ENCODE measurements at regions not wholly inside any gene's neighbourhood (a gene's known extent, or its start where the extent isn't known, plus 50 kb on each side); places are given as distances from the start of the nearest gene placed in this dataset.

GRCh38 chr10:61173450-61173849 is 229.5 kb upstream of the RHOBTB1 start:
- Histone ChIP-seq H3K36me3 (no peaks in the 10 kb centered on the region), H3K27ac (replicated peaks in 1 of 4) (no peak overlapping the region), H3K27me3 (no peaks in the 10 kb centered on the region), H3K9me3 (no peaks in the 10 kb centered on the region), H3K4me1 (peaks cover 15 to 38% (median 23%) of the 10 kb centered on the region in 4 donors), H3K4me3 (no peak overlapping the region)
- intact Hi-C loops (cut with DNase I), result no loop called here
- 82% methylated on average over 5 of the region's 5 CpGs for WGBS
- TF ChIP-seq EP300 (IDR thresholded peaks at IDR 0.05) (no peak), POLR2A (IDR thresholded peaks at IDR 0.05; ENCODE audit: low read depth) (no peak), POLR2AphosphoS5 (IDR thresholded peaks at IDR 0.05) (no peak)
- TF ChIP-seq, protein P1, sequence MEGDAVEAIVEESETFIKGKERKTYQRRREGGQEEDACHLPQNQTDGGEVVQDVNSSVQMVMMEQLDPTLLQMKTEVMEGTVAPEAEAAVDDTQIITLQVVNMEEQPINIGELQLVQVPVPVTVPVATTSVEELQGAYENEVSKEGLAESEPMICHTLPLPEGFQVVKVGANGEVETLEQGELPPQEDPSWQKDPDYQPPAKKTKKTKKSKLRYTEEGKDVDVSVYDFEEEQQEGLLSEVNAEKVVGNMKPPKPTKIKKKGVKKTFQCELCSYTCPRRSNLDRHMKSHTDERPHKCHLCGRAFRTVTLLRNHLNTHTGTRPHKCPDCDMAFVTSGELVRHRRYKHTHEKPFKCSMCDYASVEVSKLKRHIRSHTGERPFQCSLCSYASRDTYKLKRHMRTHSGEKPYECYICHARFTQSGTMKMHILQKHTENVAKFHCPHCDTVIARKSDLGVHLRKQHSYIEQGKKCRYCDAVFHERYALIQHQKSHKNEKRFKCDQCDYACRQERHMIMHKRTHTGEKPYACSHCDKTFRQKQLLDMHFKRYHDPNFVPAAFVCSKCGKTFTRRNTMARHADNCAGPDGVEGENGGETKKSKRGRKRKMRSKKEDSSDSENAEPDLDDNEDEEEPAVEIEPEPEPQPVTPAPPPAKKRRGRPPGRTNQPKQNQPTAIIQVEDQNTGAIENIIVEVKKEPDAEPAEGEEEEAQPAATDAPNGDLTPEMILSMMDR (IDR thresholded peaks at IDR 0.05), result no peak
- DNase-seq (ENCODE audit: extremely low spot score), result no peak

DNA sequence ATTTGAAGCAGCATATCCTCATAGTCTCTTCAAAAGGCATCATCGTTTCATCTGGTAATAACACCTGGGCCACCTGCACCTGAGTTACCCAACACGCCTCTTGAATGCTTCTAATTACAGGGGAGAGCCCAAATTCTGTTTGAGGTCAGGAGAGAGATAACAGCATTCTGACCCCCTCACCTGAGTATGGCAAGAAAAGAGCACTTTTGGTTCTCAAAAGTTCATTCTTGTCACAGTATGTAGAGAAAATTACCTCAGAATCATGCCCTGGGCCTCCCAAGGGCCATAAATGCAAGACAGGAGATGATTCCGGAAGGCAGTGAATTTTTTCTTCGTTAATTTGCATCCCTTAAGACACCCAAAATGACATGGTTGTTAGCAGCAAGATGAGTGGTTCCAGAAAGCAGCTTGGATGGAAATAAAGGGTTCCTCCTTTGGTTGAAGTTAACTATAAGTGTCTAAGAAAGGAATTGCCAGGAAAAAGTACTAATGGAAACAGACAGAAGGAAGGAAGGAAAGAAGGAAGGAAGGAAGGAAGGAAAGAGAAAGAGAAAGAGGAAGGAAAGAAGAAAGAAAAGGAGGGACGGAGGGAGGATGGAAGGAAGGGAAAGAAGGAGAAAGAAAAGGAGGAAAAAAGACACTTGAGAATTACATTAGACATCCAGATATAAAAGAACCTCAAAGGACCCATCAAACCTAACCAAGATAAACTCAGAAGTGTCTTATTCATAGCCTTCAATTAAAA is 228.4 kb upstream of the RHOBTB1 start:
- H3K4me1 ChIP-seq, result peaks cover 15 to 38% (median 23%) of the 10 kb centered on the region in 4 donors
- intact Hi-C loops (cut with DNase I), result no loop called here

GRCh38 chr10:61170594-61170993 is 226.6 kb upstream of the RHOBTB1 start:
- Histone ChIP-seq H3K4me3 (no peak overlapping the region), H3K27ac (replicated peaks in 1 of 4) (no peak overlapping the region), H3K36me3 (no peaks in the 10 kb centered on the region), H3K9me3 (no peaks in the 10 kb centered on the region), H3K27me3 (no peaks in the 10 kb centered on the region), H3K4me1 (peaks cover 13 to 26% (median 19%) of the 10 kb centered on the region in 4 donors)
- intact Hi-C loops (cut with DNase I), result no loop called here
- no peak for DNase-seq (ENCODE audit: extremely low spot score)
- WGBS, result 100% methylated on average over 2 of the region's 2 CpGs
- TF ChIP-seq POLR2AphosphoS5 (IDR thresholded peaks at IDR 0.05), result no peak
- TF ChIP-seq POLR2A (IDR thresholded peaks at IDR 0.05; ENCODE audit: low read depth), result no peak
- TF ChIP-seq, protein P1 (IDR thresholded peaks at IDR 0.05), result no peak
- no peak for TF ChIP-seq EP300 (IDR thresholded peaks at IDR 0.05)

More for the DNA sequence above, 228.4 kb upstream of the RHOBTB1 start:
- Histone ChIP-seq H3K27me3 (no peaks in the 10 kb centered on the region), H3K9me3 (no peaks in the 10 kb centered on the region), H3K36me3 (no peaks in the 10 kb centered on the region), H3K4me3 (no peak overlapping the region), H3K27ac (replicated peaks in 1 of 4) (no peak overlapping the region)
- TF ChIP-seq EP300 (IDR thresholded peaks at IDR 0.05) (no peak), POLR2A (IDR thresholded peaks at IDR 0.05; ENCODE audit: low read depth) (no peak), POLR2AphosphoS5 (IDR thresholded peaks at IDR 0.05) (no peak)
- TF ChIP-seq, protein P1 (IDR thresholded peaks at IDR 0.05), result no peak
- no peak for DNase-seq (ENCODE audit: extremely low spot score)
- 87% methylated on average over 5 of the region's 5 CpGs for WGBS

DNA sequence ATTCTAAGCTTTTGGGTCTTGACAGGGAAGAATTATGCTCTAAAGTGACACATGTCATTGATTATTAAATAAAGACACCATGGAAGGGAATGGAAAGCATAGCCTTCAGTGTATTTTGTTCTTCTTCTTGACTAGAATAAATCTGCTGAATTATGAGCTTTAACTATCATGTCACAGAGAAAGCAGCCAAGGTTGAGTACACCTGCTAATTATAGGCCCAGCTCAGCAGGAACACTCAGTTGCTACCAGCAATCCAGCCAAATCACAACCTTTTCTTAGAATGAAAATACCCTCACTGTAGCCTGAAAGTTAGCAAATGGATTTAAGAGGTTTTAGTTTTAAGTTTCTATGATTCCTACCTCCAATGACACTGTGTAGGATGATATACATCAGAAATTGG is 225.3 kb upstream of the RHOBTB1 start:
- H3K27ac ChIP-seq (replicated peaks in 1 of 4), result no peak overlapping the region
- H3K9me3 ChIP-seq, result no peaks in the 10 kb centered on the region
- TF ChIP-seq, protein P1 (IDR thresholded peaks at IDR 0.05), result no peak
- no peak for TF ChIP-seq EP300 (IDR thresholded peaks at IDR 0.05)
- no peak overlapping the region for H3K4me3 ChIP-seq
- no peaks in the 10 kb centered on the region for H3K36me3 ChIP-seq
- H3K27me3 ChIP-seq, result no peaks in the 10 kb centered on the region
- peaks cover 13 to 27% (median 22%) of the 10 kb centered on the region in 4 donors for H3K4me1 ChIP-seq
- intact Hi-C loops (cut with DNase I), result no loop called here
- no peak for DNase-seq (ENCODE audit: extremely low spot score)

DNA sequence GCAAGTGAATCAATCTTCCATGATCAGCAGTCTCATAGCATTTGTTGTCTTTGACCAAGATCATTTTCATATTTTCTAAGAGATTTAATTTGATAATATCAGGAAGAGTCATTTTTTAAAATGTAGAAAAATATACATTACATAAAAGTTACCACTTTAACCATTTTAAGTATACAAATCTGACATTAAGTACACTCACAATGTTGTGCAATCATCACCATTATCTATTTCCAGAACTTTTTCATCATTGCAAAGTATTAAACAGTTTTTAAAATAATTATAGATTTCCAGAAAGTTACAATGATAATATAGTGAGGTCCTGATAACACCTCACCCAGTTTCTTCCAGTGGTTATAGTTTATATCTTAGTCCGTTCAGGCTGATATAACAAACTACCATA is 222.5 kb upstream of the RHOBTB1 start:
- Histone ChIP-seq H3K36me3 (no peaks in the 10 kb centered on the region), H3K4me3 (no peak overlapping the region), H3K4me1 (peaks cover 13 to 24% (median 23%) of the 10 kb centered on the region in 4 donors), H3K9me3 (no peaks in the 10 kb centered on the region), H3K27me3 (no peaks in the 10 kb centered on the region), H3K27ac (replicated peaks in 1 of 4) (no peak overlapping the region)
- intact Hi-C loops (cut with DNase I), result no loop called here
- WGBS, result 58% methylated on average over 1 of the region's 1 CpG
- TF ChIP-seq POLR2AphosphoS5 (IDR thresholded peaks at IDR 0.05) (no peak), EP300 (IDR thresholded peaks at IDR 0.05) (no peak), POLR2A (IDR thresholded peaks at IDR 0.05; ENCODE audit: low read depth) (no peak)
- TF ChIP-seq, protein P1 (IDR thresholded peaks at IDR 0.05), result no peak
- DNase-seq (ENCODE audit: extremely low spot score), result no peak
